Sciatic nerve (tissue), 2 donors: ENCODE measurements at regions not wholly inside any gene's neighbourhood (a gene's known extent, or its start where the extent isn't known, plus 50 kb on each side); places are given as distances from the start of the nearest gene placed in this dataset.
"Not testable (repeated sequence)": the region's sequence is repeated elsewhere in the genome, so short reads cannot be mapped to it uniquely, and the experiment has no call there.

ENCODE experiments used
- ATAC-seq: fragments of 200-7000 bp; cut with Tn5 transposase; one replicate; pipeline ENCODE4 v1.9.1; 2020; ENCODE audit warnings: mild to moderate bottlenecking, moderate library complexity
- DNase-seq: peaks from one replicate; pipeline ENCODE4 v3.0.0-alpha.2; 2020; ENCODE audit warnings: low spot score
- intact Hi-C: fragments of 100-400 bp; cut with DNase I; formaldehyde crosslinking; loops from one replicate; pipeline ENCODE4 v1.14.2; 2022
- donor health status: DM: no; HTN: no; CAD: no.
- donor health status: DM: no; HTN: no; CAD: no.

- intact Hi-C loops = no loop called here
- ATAC-seq (no peak), DNase-seq (no peak)
Observed at GRCh38 chr6:80592436-80592835, 486.0 kb downstream of the BCKDHB start.

GRCh38 chr6:80586242-80586641, 479.8 kb downstream of the BCKDHB start:
- ATAC-seq (no peak), DNase-seq (no peak)
- intact Hi-C loops = no loop called here

GRCh38 chr6:80579391-80580023, 473.0 kb downstream of the BCKDHB start:
- intact Hi-C loops = no loop called here
- no peak for DNase-seq
- ATAC-seq = peak; percentile 67

- ATAC-seq, DNase-seq, intact Hi-C loops: not testable (repeated sequence)
Observed at GRCh38 chr6:80573320-80573719, 466.8 kb downstream of the BCKDHB start.

- intact Hi-C loops = no loop called here
- DNase-seq = no peak
- ATAC-seq = no peak
Observed at GRCh38 chr6:80566361-80566760, 459.9 kb downstream of the BCKDHB start.

- ATAC-seq (peak; percentile 67), DNase-seq (no peak)
- intact Hi-C loops = no loop called here
Observed at GRCh38 chr6:80553071-80553740, 446.7 kb downstream of the BCKDHB start.

- DNase-seq = no peak
- intact Hi-C loops = no loop called here
- ATAC-seq = no peak
Observed at GRCh38 chr6:80550748-80551147, 444.3 kb downstream of the BCKDHB start.

GRCh38 chr6:80550281-80550680, 443.8 kb downstream of the BCKDHB start:
- DNase-seq (no peak), ATAC-seq (no peak)
- intact Hi-C loops = no loop called here

- no peak for DNase-seq
- peak; percentile 48 for ATAC-seq
- intact Hi-C loops = no loop called here
Observed at GRCh38 chr6:80548532-80548931, 442.1 kb downstream of the BCKDHB start.

GRCh38 chr6:80547827-80548226, 441.4 kb downstream of the BCKDHB start:
- DNase-seq = no peak
- intact Hi-C loops = no loop called here

GRCh38 chr6:80544976-80545722, 438.7 kb downstream of the BCKDHB start:
- intact Hi-C loops = no loop called here
- no peak for DNase-seq

More at GRCh38 chr6:80547827-80548226, 441.4 kb downstream of the BCKDHB start:
- peak; percentile 19 for ATAC-seq

GRCh38 chr6:80544555-80544954, 438.1 kb downstream of the BCKDHB start:
- DNase-seq (no peak), ATAC-seq (no peak)
- intact Hi-C loops = no loop called here

More at GRCh38 chr6:80544976-80545722, 438.7 kb downstream of the BCKDHB start:
- ATAC-seq = no peak

GRCh38 chr6:80543598-80544222, 437.2 kb downstream of the BCKDHB start:
- intact Hi-C loops = no loop called here
- ATAC-seq = no peak
- DNase-seq = no peak

GRCh38 chr6:80543151-80543550, 436.7 kb downstream of the BCKDHB start:
- DNase-seq (no peak), ATAC-seq (peak; percentile 56)
- intact Hi-C loops = no loop called here

- DNase-seq (no peak), ATAC-seq (peak; percentile 45)
- intact Hi-C loops = no loop called here
Observed at GRCh38 chr6:80541886-80542285, 435.4 kb downstream of the BCKDHB start.

GRCh38 chr6:80541181-80541580, 434.7 kb downstream of the BCKDHB start:
- intact Hi-C loops = no loop called here
- DNase-seq (no peak), ATAC-seq (no peak)

GRCh38 chr6:80540700-80541099, 434.2 kb downstream of the BCKDHB start:
- DNase-seq (no peak), ATAC-seq (no peak)
- intact Hi-C loops = no loop called here

- no peak for ATAC-seq
- DNase-seq = no peak
- intact Hi-C loops = no loop called here
Observed at GRCh38 chr6:80537118-80537972, 430.9 kb downstream of the BCKDHB start.
